ENCODE measurements at regions not wholly inside any gene's neighbourhood (a gene's known extent, or its start where the extent isn't known, plus 50 kb on each side); places are given as distances from the start of the nearest gene placed in this dataset.

DNA sequence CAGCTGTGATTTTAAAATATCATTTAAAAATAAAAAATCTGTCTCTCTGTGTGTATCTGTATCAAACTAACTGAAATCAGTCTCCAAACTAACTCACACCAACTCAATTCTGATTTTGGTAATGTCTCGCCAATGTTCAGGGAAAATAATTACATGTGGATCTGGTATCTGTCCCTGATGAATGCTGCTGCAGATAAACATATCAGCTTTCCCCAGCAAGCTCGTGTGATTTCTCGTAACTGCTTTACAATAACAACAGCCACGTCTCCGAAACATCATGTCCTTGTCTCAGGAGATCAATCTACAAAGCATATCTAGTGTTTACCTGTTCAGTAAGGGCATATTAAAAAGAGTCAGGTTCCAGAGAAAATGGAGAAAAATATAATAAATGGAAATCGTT is 129.0 kb downstream of the IRS2 start:
- Histone ChIP-seq H3K36me3 (ENCODE audit: insufficient read depth, low read length) (peaks cover 10% of the 10 kb centered on the region; the same call in 1 of the 2 replicates), H3K9ac (ENCODE audit: low read depth, low read length) (no peak overlapping the region), H3K9me3 (ENCODE audit: insufficient read depth, low read length, severe bottlenecking) (no peaks in the 10 kb centered on the region), H3K4me2 (ENCODE audit: insufficient read depth, low read length) (no peak overlapping the region), H3K27me3 (ENCODE audit: insufficient read depth, low read length, poor library complexity) (no peaks in the 10 kb centered on the region), H3K79me2 (ENCODE audit: insufficient read depth, low read length) (peaks cover 93% of the 10 kb centered on the region), H3K4me3 (ENCODE audit: low read depth in 1 of 2, low read length in 2 of 2) (no peak overlapping the region), H2AFZ (ENCODE audit: low read depth, low read length) (no peak overlapping the region), H3K27ac (ENCODE audit: low read length) (no peak overlapping the region), H3K4me1 (ENCODE audit: insufficient read depth, low read length) (no peaks in the 10 kb centered on the region), H4K20me1 (ENCODE audit: insufficient read depth, low read length) (peaks cover 28% of the 10 kb centered on the region; the same call in 1 of the 2 replicates)
- DNase-seq (no peak), ATAC-seq (ENCODE audit: insufficient read depth, low read depth) (no peak)
- TF ChIP-seq, protein P1, sequence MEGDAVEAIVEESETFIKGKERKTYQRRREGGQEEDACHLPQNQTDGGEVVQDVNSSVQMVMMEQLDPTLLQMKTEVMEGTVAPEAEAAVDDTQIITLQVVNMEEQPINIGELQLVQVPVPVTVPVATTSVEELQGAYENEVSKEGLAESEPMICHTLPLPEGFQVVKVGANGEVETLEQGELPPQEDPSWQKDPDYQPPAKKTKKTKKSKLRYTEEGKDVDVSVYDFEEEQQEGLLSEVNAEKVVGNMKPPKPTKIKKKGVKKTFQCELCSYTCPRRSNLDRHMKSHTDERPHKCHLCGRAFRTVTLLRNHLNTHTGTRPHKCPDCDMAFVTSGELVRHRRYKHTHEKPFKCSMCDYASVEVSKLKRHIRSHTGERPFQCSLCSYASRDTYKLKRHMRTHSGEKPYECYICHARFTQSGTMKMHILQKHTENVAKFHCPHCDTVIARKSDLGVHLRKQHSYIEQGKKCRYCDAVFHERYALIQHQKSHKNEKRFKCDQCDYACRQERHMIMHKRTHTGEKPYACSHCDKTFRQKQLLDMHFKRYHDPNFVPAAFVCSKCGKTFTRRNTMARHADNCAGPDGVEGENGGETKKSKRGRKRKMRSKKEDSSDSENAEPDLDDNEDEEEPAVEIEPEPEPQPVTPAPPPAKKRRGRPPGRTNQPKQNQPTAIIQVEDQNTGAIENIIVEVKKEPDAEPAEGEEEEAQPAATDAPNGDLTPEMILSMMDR (IDR thresholded peaks at IDR 0.05; ENCODE audit: borderline replicate concordance, extremely low read depth, low read length, poor library complexity, severe bottlenecking) = no peak
- TF ChIP-seq EZH2 (IDR thresholded peaks at IDR 0.05; ENCODE audit: borderline replicate concordance, low read depth, low read length, severe bottlenecking) = no peak

DNA sequence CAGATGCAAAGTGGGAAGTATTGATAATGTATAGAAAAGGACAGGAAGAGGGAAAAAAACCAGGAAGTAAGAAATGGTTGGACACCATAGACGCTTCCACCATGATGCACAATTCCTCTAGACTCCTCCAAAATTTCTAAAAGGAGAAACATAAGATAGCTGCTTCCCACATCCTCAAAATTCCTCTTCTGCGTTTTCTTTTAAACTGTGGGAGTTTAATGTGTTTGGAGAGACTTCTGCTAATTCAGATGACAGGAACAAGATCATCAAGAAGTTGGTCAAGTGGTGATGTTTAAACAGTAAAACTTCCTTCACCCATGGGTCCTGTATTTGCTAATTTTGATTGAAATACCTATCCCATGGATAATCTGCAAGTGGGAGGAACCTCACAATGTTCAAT is 130.2 kb downstream of the IRS2 start:
- Histone ChIP-seq H3K36me3 (ENCODE audit: insufficient read depth, low read length) (peaks cover 13% of the 10 kb centered on the region; the same call in 1 of the 2 replicates), H3K4me2 (ENCODE audit: insufficient read depth, low read length) (no peak overlapping the region), H3K4me3 (ENCODE audit: low read depth in 1 of 2, low read length in 2 of 2) (no peak overlapping the region), H4K20me1 (ENCODE audit: insufficient read depth, low read length) (peaks cover 24% of the 10 kb centered on the region; the same call in 1 of the 2 replicates), H3K4me1 (ENCODE audit: insufficient read depth, low read length) (no peaks in the 10 kb centered on the region), H3K79me2 (ENCODE audit: insufficient read depth, low read length) (peaks cover 93% of the 10 kb centered on the region), H3K9me3 (ENCODE audit: insufficient read depth, low read length, severe bottlenecking) (no peaks in the 10 kb centered on the region), H3K27ac (ENCODE audit: low read length) (no peak overlapping the region), H3K27me3 (ENCODE audit: insufficient read depth, low read length, poor library complexity) (no peaks in the 10 kb centered on the region), H2AFZ (ENCODE audit: low read depth, low read length) (no peak overlapping the region), H3K9ac (ENCODE audit: low read depth, low read length) (no peak overlapping the region)
- DNase-seq (no peak), ATAC-seq (ENCODE audit: insufficient read depth, low read depth) (no peak)
- no peak for TF ChIP-seq EZH2 (IDR thresholded peaks at IDR 0.05; ENCODE audit: borderline replicate concordance, low read depth, low read length, severe bottlenecking)

DNA sequence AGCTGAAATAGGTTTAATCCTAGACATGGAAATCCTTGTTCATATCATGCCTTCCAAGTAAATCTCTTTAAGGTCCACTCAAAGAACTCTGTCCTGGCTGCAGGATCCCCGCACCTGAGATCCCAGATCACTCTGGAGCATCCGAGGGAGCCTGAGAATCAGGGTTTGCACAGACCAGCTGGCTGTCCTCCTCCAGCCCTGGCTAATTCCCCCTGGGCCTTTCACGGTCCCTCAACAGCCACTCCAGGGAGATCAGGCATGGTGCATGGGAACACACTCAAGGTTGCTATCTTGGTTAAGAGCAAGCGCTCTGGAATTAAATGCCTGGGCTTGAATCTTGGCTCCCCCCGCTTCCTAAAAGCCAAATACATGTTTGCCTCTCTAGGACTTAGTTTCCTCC is 130.8 kb downstream of the IRS2 start:
- Histone ChIP-seq H3K4me2 (ENCODE audit: insufficient read depth, low read length) (no peak overlapping the region), H3K36me3 (ENCODE audit: insufficient read depth, low read length) (peaks cover 13% of the 10 kb centered on the region; the same call in 1 of the 2 replicates), H4K20me1 (ENCODE audit: insufficient read depth, low read length) (peaks cover 27% of the 10 kb centered on the region; the same call in 1 of the 2 replicates), H3K79me2 (ENCODE audit: insufficient read depth, low read length) (peaks cover 93% of the 10 kb centered on the region), H2AFZ (ENCODE audit: low read depth, low read length) (no peak overlapping the region), H3K27ac (ENCODE audit: low read length) (no peak overlapping the region), H3K4me3 (ENCODE audit: low read depth in 1 of 2, low read length in 2 of 2) (no peak overlapping the region), H3K4me1 (ENCODE audit: insufficient read depth, low read length) (no peaks in the 10 kb centered on the region), H3K9me3 (ENCODE audit: insufficient read depth, low read length, severe bottlenecking) (no peaks in the 10 kb centered on the region), H3K9ac (ENCODE audit: low read depth, low read length) (no peak overlapping the region), H3K27me3 (ENCODE audit: insufficient read depth, low read length, poor library complexity) (no peaks in the 10 kb centered on the region)
- no peak for TF ChIP-seq EZH2 (IDR thresholded peaks at IDR 0.05; ENCODE audit: borderline replicate concordance, low read depth, low read length, severe bottlenecking)
- TF ChIP-seq, protein P1 (IDR thresholded peaks at IDR 0.05; ENCODE audit: borderline replicate concordance, extremely low read depth, low read length, poor library complexity, severe bottlenecking) = no peak
- ATAC-seq (ENCODE audit: insufficient read depth, low read depth) = no peak
- DNase-seq = no peak

DNA sequence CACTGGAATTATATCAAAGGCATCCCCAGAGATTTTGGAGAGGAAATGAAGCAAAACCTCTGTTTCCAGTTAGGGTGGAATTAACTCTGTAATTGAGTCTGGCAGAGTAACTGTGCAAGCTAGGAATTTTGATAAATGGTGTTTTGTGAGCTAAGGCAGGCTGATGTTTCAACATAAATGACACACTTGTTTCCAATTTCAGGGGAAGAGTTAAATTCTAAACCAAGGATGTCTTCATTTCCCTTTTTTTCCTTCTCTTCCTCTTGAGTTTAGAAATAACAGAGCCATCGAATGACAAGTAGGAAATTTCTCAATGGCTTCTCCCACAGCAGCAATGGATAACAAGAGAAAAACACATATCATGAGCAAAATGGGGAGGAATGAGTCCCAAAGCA is 131.2 kb downstream of the IRS2 start:
- Histone ChIP-seq H2AFZ (ENCODE audit: low read depth, low read length) (no peak overlapping the region), H3K9ac (ENCODE audit: low read depth, low read length) (no peak overlapping the region), H3K27me3 (ENCODE audit: insufficient read depth, low read length, poor library complexity) (no peaks in the 10 kb centered on the region), H4K20me1 (ENCODE audit: insufficient read depth, low read length) (peaks cover 27% of the 10 kb centered on the region; the same call in 1 of the 2 replicates), H3K79me2 (ENCODE audit: insufficient read depth, low read length) (peaks cover 93% of the 10 kb centered on the region), H3K4me3 (ENCODE audit: low read depth in 1 of 2, low read length in 2 of 2) (no peak overlapping the region), H3K36me3 (ENCODE audit: insufficient read depth, low read length) (peaks cover 13% of the 10 kb centered on the region; the same call in 1 of the 2 replicates), H3K4me2 (ENCODE audit: insufficient read depth, low read length) (no peak overlapping the region), H3K9me3 (ENCODE audit: insufficient read depth, low read length, severe bottlenecking) (no peaks in the 10 kb centered on the region), H3K27ac (ENCODE audit: low read length) (no peak overlapping the region), H3K4me1 (ENCODE audit: insufficient read depth, low read length) (no peaks in the 10 kb centered on the region)
- TF ChIP-seq EZH2 (IDR thresholded peaks at IDR 0.05; ENCODE audit: borderline replicate concordance, low read depth, low read length, severe bottlenecking) = no peak
- TF ChIP-seq, protein P1 (IDR thresholded peaks at IDR 0.05; ENCODE audit: borderline replicate concordance, extremely low read depth, low read length, poor library complexity, severe bottlenecking) = no peak
- ATAC-seq (ENCODE audit: insufficient read depth, low read depth) = no peak
- no peak for DNase-seq

Data from DND-41 (cell line).